HG02938 (cell line): ENCODE measurements at regions not wholly inside any gene's neighbourhood (a gene's known extent, or its start where the extent isn't known, plus 50 kb on each side); places are given as distances from the start of the nearest gene placed in this dataset.
"Not testable (repeated sequence)": the region's sequence is repeated elsewhere in the genome, so short reads cannot be mapped to it uniquely, and the experiment has no call there.

Source experiments
- ATAC-seq: cut with Tn5 transposase; IDR thresholded peaks from one replicate; pipeline ENCODE4 v1.9.1; 2021; ENCODE audit warnings: mild to moderate bottlenecking, moderate library complexity; ENCODE audit not compliant: unreplicated experiment

- ATAC-seq, result no peak
Measured at GRCh38 chrX:75873993-75874392, 88.9 kb upstream of the MAGEE2 start.

- ATAC-seq, result no peak
Measured at GRCh38 chrX:75883446-75883845, 98.4 kb upstream of the MAGEE2 start.

DNA sequence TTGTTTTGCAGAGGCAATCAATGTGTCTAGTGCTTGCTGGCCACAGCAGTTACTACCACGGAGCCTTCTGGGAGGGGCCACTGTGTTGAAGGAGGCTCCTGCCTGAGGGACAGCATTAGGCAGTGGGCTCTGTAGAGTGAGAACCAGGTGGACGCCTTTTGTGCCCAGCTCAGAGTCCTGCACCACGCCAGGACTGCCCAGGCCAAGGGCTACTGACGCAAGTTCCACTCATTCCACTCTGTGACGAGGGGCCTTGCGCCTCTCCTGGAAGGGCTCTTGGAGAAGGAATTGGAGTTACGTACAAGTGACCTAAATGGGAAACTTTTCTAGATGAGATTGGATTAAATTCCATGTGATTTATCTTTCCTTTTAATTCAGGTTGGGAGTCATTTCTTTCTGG is 102.8 kb upstream of the MAGEE2 start:
- ATAC-seq, result no peak

DNA sequence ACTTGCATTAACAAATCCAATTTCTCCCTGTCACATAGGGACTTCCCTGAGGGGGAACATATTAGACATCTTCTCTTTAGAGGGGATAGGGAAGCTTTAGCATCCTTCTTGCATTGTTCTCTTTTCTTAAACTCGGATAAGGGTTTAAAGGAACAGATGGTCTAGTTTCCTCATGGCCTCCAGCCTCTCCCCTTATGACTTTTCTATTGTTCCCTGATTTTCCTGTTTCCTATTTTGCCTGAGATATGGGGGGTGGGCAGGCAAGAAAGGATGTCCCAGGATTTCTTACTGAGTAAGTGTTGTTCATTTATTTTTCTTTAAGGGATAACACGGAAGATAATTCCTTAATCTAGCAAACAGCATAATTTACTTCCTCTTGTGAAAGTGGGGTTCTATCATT is 107.7 kb upstream of the MAGEE2 start:
- ATAC-seq, result no peak

- ATAC-seq, result no peak
Measured at GRCh38 chrX:75893281-75893680, 108.2 kb upstream of the MAGEE2 start.

GRCh38 chrX:75911716-75912115 is 126.7 kb upstream of the MAGEE2 start:
- no peak for ATAC-seq

DNA sequence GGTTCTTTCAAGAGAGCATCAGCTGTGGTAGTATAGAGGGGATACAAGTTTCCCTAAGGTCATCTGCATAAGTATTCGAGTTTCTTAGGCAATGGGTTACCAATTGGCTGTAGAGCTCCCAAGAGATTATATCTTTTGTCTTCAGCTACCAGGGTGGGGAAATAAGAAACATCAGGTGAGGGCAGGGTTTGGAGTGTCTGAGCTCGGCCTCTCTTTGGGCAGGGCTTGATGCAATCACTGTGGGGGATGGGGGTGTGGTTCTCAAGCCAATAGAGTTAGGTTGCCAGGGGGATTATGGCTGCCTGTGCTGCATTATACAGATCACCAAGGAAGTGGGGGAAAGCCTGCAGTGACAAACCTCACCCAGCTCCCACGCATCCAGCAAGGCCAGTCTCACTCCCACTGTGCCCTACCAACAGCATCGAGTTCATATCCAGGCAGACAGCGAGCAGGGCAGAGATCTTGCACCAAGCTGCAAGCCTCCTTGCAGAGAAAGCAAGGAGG is 172.1 kb upstream of the MAGEE2 start:
- ATAC-seq, result no peak

GRCh38 chrX:75961321-75961720 is 176.3 kb upstream of the MAGEE2 start:
- not testable (repeated sequence) for ATAC-seq

- ATAC-seq, result no peak
Measured at GRCh38 chrX:75963774-75964173, 178.7 kb upstream of the MAGEE2 start.

DNA sequence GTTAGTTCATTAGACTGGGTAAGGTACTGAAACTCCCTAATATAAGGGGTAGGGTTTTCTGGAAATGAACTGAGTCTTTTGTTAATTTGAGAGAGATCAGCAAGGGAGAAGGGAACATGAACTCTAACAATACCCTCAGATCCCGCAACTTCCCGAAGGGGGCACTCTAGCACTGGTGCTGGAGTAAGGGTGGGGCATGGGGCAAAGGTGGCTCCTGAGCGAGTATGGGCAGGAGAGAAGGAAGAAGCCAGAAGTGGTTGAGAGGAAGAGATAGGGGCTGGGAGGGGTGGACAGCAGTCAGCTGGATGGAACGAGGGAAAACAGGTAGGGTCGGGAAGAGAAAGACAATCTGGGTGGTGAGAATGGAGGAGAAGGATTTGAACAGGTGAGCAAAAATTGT is 183.2 kb upstream of the MAGEE2 start:
- ATAC-seq, result no peak

DNA sequence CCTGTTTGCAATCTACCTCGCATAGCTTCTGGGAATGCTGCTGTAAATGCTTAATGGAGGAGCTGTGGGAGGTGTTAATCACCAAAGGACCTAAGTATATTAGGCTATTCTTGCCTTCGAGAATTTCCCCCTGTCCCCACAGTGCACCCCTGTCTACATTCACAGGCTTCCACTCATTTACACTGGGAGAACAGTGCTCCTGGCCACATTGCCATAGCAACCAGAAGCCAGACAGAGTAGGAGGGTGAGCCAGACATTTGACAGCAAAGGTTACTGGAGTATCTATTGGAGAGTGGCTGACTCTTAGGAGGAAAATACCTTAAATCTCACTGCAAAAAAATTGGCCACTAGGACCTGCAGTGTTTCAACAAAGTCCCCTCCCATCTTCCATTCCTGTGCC is 185.9 kb upstream of the PBDC1 start:
- ATAC-seq, result no peak

DNA sequence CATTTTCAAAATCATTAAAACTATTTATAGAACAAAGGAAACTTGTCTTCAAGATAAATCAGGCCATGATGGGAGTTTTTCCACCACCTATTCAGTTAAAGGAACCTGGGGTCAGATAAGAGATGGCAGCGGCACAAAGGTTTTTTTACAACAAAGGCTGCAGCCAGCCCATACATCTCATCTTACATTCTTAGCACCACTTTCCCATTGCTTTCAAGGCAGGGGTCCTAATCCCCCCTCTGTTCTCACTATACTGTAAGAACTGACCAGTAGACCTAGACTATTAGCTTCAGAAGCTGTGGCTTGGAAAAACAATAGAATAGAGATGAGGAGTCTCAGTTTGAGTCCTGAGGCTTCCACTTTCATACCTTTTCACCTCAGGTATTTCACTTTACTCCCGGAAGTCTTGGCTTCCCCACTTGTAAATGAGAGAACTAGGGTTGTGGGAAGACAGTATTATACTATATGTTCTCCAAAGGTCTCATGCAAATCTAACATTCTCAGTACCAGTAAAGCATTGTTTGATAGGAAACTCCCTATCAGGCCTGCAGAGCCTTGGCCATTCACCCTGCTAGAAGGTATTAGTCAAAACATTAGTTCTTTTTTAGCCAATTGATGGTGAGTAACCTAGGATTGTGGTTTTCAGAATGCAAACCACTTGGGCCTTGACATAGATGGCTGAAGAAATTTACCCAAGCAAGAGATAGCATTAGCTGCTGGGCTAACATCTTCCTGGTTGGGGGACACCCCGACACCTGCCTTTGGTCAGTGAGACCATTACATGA is 182.9 kb upstream of the PBDC1 start:
- ATAC-seq, result peak; percentile 83

GRCh38 chrX:75997692-75998091 is 175.2 kb upstream of the PBDC1 start:
- ATAC-seq, result no peak

DNA sequence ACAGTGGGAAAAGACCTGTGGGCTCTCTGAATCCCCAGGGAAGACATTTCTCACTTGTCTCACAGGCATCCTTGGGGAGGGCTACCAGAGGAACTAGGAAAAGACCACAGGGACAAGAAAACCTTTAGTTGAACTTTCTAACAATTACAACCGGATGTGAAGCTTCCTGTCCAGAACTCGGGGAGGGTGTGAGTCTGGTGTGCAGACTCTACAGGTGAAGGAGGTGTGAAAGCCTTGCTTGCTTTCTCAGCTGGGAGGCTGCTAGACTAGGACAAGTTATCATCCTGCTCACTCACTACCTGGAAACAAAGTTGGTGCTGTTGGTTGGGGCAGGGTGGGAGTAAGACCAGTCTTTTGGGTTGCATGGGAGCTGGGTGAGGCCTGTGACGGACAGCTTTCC is 158.5 kb upstream of the PBDC1 start:
- ATAC-seq, result no peak

DNA sequence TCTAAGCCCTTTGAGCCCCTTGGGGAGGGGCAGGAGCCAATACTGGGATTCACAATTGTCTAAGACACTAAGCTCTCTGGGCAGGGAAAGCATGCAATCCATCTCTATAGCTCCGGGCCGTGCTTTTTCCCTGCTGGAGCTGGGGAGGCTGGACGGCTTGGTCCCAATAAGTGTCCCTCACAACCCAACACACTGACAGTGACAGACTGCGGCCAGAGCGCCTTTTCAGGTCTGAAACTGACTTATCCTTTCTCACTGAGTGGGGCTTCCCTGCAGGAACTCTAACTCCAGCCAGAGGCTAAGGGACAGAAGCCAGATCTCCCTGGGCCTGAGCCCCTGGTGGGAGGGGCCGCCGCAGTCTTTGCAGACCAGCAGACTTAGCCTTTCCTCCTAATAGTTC is 146.6 kb upstream of the PBDC1 start:
- ATAC-seq, result no peak

DNA sequence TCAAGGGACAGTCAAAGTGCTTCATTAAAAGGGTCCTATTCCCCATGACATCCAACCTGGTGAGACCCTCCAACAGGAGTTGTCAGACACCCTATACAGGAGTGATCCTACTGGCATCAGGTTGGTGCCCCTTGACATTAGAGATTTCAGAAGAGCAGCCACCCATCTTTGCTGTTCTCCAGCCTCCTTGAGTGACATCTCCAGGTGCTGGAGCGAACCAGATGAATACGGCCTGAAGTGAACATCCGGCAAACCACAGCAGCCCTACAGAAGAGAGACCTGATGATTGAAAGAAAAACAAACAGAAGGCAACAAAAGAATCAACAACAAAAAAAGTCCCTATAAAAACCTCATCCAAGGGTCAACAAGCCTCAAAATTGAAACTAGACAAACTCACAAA is 146.1 kb upstream of the PBDC1 start:
- ATAC-seq, result no peak

- no peak for ATAC-seq
Measured at GRCh38 chrX:76029385-76029784, 143.5 kb upstream of the PBDC1 start.

GRCh38 chrX:76064825-76065224 is 108.0 kb upstream of the PBDC1 start:
- no peak for ATAC-seq

GRCh38 chrX:76076124-76076523 is 96.7 kb upstream of the PBDC1 start:
- no peak for ATAC-seq

- no peak for ATAC-seq
Measured at GRCh38 chrX:76109654-76110053, 63.2 kb upstream of the PBDC1 start.
